HG02623 (cell line): ENCODE measurements at regions not wholly inside any gene's neighbourhood (a gene's known extent, or its start where the extent isn't known, plus 50 kb on each side); places are given as distances from the start of the nearest gene placed in this dataset.

Experiments
- ATAC-seq: cut with Tn5 transposase; IDR thresholded peaks from one replicate; pipeline ENCODE4 v1.9.1; 2021; ENCODE audit warnings: moderate library complexity; ENCODE audit not compliant: unreplicated experiment

- ATAC-seq = no peak
Observed at GRCh38 chr2:5751873-5752482, 59.8 kb downstream of the SOX11 start.

- ATAC-seq = no peak
Observed at GRCh38 chr2:5756272-5756671, 64.1 kb downstream of the SOX11 start.

GRCh38 chr2:5758346-5758745 lies 66.2 kb downstream of the SOX11 start:
- no peak for ATAC-seq

- no peak for ATAC-seq
Observed at GRCh38 chr2:5759949-5760348, 67.8 kb downstream of the SOX11 start.

GRCh38 chr2:5763531-5763930 lies 71.3 kb downstream of the SOX11 start:
- ATAC-seq = no peak

- ATAC-seq = no peak
Observed at GRCh38 chr2:5764041-5764440, 71.9 kb downstream of the SOX11 start.

GRCh38 chr2:5766056-5766455 lies 73.9 kb downstream of the SOX11 start:
- no peak for ATAC-seq

GRCh38 chr2:5766561-5766960 lies 74.4 kb downstream of the SOX11 start:
- no peak for ATAC-seq

- ATAC-seq = no peak
Observed at GRCh38 chr2:5777131-5777535, 84.9 kb downstream of the SOX11 start.

GRCh38 chr2:5781679-5782078 lies 89.5 kb downstream of the SOX11 start:
- no peak for ATAC-seq

- ATAC-seq = no peak
Observed at GRCh38 chr2:5782103-5782502, 89.9 kb downstream of the SOX11 start.

- ATAC-seq = no peak
Observed at GRCh38 chr2:5788447-5788846, 96.3 kb downstream of the SOX11 start.

- no peak for ATAC-seq
Observed at GRCh38 chr2:5791371-5791770, 99.2 kb downstream of the SOX11 start.

GRCh38 chr2:5794012-5794411 lies 101.8 kb downstream of the SOX11 start:
- ATAC-seq = no peak

GRCh38 chr2:5798084-5798483 lies 105.9 kb downstream of the SOX11 start:
- ATAC-seq = no peak

- no peak for ATAC-seq
Observed at GRCh38 chr2:5799348-5799747, 107.2 kb downstream of the SOX11 start.

GRCh38 chr2:5803547-5803946 lies 111.4 kb downstream of the SOX11 start:
- no peak for ATAC-seq

- no peak for ATAC-seq
Observed at GRCh38 chr2:5818961-5819600, 126.9 kb downstream of the SOX11 start.

- ATAC-seq = no peak
Observed at GRCh38 chr2:5824126-5824525, 131.9 kb downstream of the SOX11 start.

- ATAC-seq = no peak
Observed at GRCh38 chr2:5825686-5826085, 133.5 kb downstream of the SOX11 start.

- no peak for ATAC-seq
Observed at GRCh38 chr2:5826979-5827655, 134.9 kb downstream of the SOX11 start.

- no peak for ATAC-seq
Observed at GRCh38 chr2:5834501-5834900, 142.3 kb downstream of the SOX11 start.
